PC-9 (cell line): ENCODE measurements at regions not wholly inside any gene's neighbourhood (a gene's known extent, or its start where the extent isn't known, plus 50 kb on each side); places are given as distances from the start of the nearest gene placed in this dataset.

ENCODE experiments used
- EZH2 ChIP-seq: fragments of 200-600 bp; sonication (generic); IDR thresholded peaks from 2 replicates; pipeline ENCODE4 v1.8.0; 2017; ENCODE audit warnings: antibody characterized with exemption, low read depth
- TF ChIP-seq, protein P1 (sequence below): fragments of 200-600 bp; sonication (generic); conservative IDR thresholded peaks from 2 replicates; pipeline ENCODE4 v1.6.1; 2017; ENCODE audit warnings: mixed run types, antibody characterized with exemption, mild to moderate bottlenecking, moderate library complexity

DNA sequence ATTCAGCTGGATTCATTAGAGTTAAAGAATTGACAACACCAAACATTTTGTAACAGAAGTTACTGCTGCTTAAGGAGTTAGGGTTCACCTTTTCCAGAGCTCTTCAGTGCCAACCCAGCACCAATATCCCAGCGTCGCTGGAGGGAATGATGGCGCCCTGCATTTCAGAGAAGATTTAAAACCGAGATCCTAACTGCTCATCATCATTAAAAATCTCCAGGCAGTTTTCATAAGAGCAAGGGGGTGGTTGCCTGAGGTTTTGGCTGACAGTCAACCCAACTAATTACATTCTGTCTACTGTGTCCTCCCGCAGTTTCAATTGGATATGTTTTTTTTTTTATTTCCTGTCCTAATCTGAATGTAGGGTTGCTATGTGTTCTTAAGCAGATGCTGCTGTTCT is 509.6 kb upstream of the TCF4 start:
- no peak for TF ChIP-seq EZH2
- TF ChIP-seq, protein P1, sequence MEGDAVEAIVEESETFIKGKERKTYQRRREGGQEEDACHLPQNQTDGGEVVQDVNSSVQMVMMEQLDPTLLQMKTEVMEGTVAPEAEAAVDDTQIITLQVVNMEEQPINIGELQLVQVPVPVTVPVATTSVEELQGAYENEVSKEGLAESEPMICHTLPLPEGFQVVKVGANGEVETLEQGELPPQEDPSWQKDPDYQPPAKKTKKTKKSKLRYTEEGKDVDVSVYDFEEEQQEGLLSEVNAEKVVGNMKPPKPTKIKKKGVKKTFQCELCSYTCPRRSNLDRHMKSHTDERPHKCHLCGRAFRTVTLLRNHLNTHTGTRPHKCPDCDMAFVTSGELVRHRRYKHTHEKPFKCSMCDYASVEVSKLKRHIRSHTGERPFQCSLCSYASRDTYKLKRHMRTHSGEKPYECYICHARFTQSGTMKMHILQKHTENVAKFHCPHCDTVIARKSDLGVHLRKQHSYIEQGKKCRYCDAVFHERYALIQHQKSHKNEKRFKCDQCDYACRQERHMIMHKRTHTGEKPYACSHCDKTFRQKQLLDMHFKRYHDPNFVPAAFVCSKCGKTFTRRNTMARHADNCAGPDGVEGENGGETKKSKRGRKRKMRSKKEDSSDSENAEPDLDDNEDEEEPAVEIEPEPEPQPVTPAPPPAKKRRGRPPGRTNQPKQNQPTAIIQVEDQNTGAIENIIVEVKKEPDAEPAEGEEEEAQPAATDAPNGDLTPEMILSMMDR, result no peak
